Brain microvascular endothelial cell (primary cell): ENCODE measurements at regions not wholly inside any gene's neighbourhood (a gene's known extent, or its start where the extent isn't known, plus 50 kb on each side); places are given as distances from the start of the nearest gene placed in this dataset.
"Not testable (repeated sequence)": the region's sequence is repeated elsewhere in the genome, so short reads cannot be mapped to it uniquely, and the experiment has no call there.

Experiments
- DNase-seq: peaks from one replicate; pipeline ENCODE4 v3.0.0-alpha.2; 2020
- H3K27ac ChIP-seq: fragments of 250-450 bp; sonication (Bioruptor Pico); 2 replicates; pipeline ENCODE4 v1.5.1; 2020; ENCODE audit warnings: mild to moderate bottlenecking, moderate library complexity
- H3K27me3 ChIP-seq: fragments of 250-450 bp; sonication (Bioruptor Pico); replicated peaks from 2 replicates; pipeline ENCODE4 v1.5.1; 2020; ENCODE audit warnings: mild to moderate bottlenecking
- H3K36me3 ChIP-seq: fragments of 250-450 bp; sonication (Bioruptor Pico); replicated peaks from 2 replicates; pipeline ENCODE4 v1.5.1; 2020; ENCODE audit warnings: mild to moderate bottlenecking
- H3K4me3 ChIP-seq: 2 replicates; pipeline ENCODE4 v1.5.1; 2011; ENCODE audit warnings: low read depth, mild to moderate bottlenecking, control low read depth, low read length, moderate library complexity
- CTCF ChIP-seq: IDR thresholded peaks from 2 replicates; pipeline ENCODE4 v1.5.1; 2011; ENCODE audit warnings: low read depth, mild to moderate bottlenecking, moderate library complexity, low read length, control low read depth, inconsistent platforms; ENCODE audit errors: missing control alignments
- in situ Hi-C: cut with HindIII; loops from 2 replicates; pipeline ENCODE4 v1.10.0; 2017; ENCODE audit warnings: low sequenced_read_pairs, low pct_ligation_motif_present

- Histone ChIP-seq H3K27ac (no peak overlapping the region), H3K4me3 (no peak overlapping the region), H3K27me3 (no peaks in the 10 kb centered on the region), H3K36me3 (no peaks in the 10 kb centered on the region)
- in situ Hi-C loops: no loop called here
- TF ChIP-seq CTCF: no peak
- no peak for DNase-seq
Observed at GRCh38 chr20:19872001-19872400, 113.9 kb downstream of the RIN2 start.

GRCh38 chr20:19874040-19874727 is 116.1 kb downstream of the RIN2 start:
- DNase-seq: no peak
- Histone ChIP-seq H3K27me3 (no peaks in the 10 kb centered on the region), H3K27ac (no peak overlapping the region), H3K36me3 (no peaks in the 10 kb centered on the region), H3K4me3 (no peak overlapping the region)
- in situ Hi-C loops: no loop called here
- TF ChIP-seq CTCF: no peak

GRCh38 chr20:19875376-19876221 is 117.5 kb downstream of the RIN2 start:
- H3K27me3 ChIP-seq: no peaks in the 10 kb centered on the region
- no peak for TF ChIP-seq CTCF
- no peaks in the 10 kb centered on the region for H3K36me3 ChIP-seq
- no peak for DNase-seq
- in situ Hi-C loops: no loop called here
- H3K27ac ChIP-seq: peak overlapping the region; percentile 30
- H3K4me3 ChIP-seq: no peak overlapping the region

- Histone ChIP-seq H3K36me3 (no peaks in the 10 kb centered on the region), H3K4me3 (no peak overlapping the region), H3K27me3 (no peaks in the 10 kb centered on the region), H3K27ac (no peak overlapping the region)
- in situ Hi-C loops: no loop called here
- no peak for DNase-seq
- TF ChIP-seq CTCF: no peak
Observed at GRCh38 chr20:19876828-19877460, 118.9 kb downstream of the RIN2 start.

GRCh38 chr20:19879874-19880255 is 121.8 kb downstream of the RIN2 start:
- H3K27me3 ChIP-seq, in situ Hi-C loops, DNase-seq, H3K36me3 ChIP-seq, H3K4me3 ChIP-seq: not testable (repeated sequence)
- H3K27ac ChIP-seq: peak overlapping the region; percentile 95

- H3K27me3 ChIP-seq: no peaks in the 10 kb centered on the region
- no peak overlapping the region for H3K4me3 ChIP-seq
- in situ Hi-C loops: no loop called here
- no peak for TF ChIP-seq CTCF
- H3K36me3 ChIP-seq: no peaks in the 10 kb centered on the region
- DNase-seq: peak; percentile 76
- peak overlapping the region; percentile 95 for H3K27ac ChIP-seq
Observed at GRCh38 chr20:19880256-19881079, 122.4 kb downstream of the RIN2 start.
